ENCODE measurements at regions not wholly inside any gene's neighbourhood (a gene's known extent, or its start where the extent isn't known, plus 50 kb on each side); places are given as distances from the start of the nearest gene placed in this dataset.
A peak's percentile ranks its signal among the peaks of the same experiment; 100 is the strongest.

GRCh38 chr13:40439928-40440327 lies 226.5 kb downstream of the FOXO1 start:
- DNase-seq: no peak

DNA sequence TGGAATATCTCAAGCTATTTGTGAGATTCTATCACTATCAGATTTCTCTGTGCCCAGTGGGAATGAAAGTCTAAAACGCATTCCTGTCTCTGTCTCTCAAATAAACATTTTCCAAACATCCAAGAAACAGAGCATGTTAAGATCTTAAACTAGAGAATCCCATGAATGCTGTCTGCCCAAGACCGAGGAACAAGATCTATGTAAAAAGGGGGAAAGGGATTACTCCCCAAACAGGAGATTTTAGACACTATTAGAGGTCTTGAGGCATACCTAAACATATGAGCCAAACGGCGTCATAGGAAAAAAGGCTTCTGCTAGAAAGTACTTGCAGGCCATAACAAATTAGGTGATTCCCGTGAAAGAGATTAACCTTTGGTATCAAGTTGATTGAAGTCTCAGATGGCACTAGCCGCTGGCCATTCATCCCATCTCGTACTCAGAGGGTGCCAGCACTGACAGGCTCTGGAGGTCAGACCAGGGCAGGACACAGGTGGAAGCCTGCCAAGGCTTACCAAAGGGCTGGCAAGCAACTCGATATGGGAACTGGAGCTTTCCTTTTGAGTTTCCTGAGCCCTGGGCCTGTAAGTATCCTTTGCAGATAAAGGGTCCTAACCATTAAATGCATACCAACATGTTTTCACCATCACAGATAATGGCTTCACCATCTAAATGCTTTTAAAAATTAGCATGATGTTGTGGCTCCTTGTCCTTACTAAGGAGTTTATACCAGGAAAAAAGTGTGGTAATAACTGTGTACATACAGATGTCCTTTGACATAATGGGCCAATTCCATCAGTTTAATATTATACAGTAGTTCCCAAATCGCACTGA lies 225.2 kb downstream of the FOXO1 start:
- no peak for DNase-seq

DNA sequence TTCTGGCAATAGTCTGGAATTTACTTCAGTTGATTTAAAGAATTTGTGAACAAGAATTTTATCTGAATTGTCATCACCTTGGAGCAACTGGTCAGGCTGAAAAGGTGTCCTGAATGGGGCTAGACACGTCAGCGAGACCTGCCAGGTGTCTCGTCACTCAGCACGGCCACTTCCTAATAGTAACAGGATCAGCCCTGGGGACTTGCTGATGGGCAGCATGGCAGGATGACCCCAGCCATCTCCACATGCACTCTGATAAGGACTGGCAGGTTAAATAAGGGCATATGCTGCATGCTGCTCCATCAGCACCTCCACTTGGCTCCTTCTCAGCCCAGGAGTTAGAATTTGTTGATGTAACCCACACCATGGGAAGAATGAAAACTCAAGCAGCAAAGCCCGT lies 224.2 kb downstream of the FOXO1 start:
- no peak for DNase-seq

DNA sequence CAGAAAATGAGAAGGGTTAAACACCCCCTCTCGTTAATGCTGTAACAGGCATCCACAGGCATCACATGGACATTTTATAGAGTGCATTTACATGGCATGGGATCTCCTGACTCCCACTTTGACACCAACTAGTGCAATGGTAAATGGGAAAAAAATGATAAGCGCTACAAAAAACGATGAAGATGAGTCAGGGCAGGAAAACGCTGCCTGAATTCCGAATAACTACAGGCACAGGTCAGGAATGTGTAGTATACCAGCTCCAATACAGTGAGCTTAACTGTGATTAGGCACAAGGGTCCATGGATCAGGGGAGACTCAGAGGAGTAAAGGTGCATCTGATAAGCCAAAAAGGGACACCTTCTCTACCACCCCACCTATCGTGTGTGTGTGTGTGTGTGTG lies 223.6 kb downstream of the FOXO1 start:
- DNase-seq: no peak

- DNase-seq: no peak
Observed at GRCh38 chr13:40444241-40444640, 222.2 kb downstream of the FOXO1 start.

- peak in 1 of 2 experiments; percentile 10 for DNase-seq
Observed at GRCh38 chr13:40445557-40445990, 220.9 kb downstream of the FOXO1 start.

DNA sequence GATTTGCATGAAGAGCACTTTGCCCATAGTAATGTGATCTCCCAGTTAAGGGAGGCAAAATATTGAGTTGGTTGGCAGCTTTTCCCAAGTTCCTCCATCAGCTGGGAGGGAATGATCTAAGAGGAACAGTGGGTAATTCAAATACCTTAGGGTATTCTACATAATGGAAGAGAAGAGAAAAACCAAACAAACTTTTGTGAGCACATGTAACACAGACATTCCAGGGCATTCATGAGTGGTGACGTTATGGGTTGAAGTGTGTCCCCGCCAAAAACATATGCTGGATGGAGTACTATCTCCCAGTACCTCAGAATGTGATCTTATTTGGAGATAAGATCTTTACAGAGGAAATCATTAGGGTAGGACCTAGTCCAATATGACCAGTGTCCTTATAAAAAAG lies 220.1 kb downstream of the FOXO1 start:
- DNase-seq: no peak

DNA sequence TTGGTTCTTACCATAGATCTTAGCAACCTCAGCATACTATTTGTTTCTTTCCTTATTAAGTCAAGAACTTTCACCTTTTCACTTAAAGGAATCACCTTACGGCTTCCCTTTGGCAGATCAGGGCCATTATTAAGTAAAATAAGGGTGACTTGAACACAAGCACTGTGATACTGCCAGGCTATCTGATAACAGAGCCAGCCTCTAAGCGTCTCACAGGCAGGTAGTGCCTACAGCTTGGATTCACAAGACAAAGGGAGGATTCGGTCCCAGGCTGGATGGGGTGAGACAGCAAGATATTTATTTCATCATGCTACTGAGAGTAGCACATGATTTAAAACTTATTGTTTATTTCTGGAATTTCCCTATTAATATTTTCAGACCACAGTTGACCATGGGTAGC lies 218.6 kb downstream of the FOXO1 start:
- no peak for DNase-seq

DNA sequence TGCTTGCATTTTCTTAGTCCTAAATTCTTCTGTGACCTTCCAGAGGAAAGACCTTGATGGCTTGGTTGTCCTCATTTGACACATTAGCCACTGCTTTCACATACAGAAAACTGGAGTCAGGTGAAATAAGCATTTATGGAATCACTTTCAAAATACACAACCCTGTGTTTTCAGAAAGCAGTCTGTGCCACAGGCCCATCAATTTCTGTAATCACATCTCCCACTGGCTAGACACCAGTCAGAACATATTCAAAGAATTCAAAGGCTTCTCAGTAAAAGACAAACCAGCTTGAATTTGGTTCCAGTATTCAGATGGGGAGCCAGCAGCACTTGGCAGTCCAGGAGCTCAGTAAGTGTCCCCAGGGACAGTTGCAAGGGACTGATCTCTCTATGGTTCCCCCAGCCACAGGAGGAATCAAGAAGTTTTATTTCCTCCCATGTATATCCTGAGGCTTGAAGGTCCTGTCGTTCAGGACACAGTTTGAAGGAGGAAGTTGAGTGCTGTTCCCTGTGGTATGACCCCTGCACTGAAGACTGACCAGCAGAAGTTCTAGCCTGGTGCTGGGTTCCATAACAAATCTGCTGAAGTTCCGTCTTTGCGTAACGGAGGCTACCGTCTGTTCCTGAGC lies 214.3 kb downstream of the FOXO1 start:
- DNase-seq: no peak

DNA sequence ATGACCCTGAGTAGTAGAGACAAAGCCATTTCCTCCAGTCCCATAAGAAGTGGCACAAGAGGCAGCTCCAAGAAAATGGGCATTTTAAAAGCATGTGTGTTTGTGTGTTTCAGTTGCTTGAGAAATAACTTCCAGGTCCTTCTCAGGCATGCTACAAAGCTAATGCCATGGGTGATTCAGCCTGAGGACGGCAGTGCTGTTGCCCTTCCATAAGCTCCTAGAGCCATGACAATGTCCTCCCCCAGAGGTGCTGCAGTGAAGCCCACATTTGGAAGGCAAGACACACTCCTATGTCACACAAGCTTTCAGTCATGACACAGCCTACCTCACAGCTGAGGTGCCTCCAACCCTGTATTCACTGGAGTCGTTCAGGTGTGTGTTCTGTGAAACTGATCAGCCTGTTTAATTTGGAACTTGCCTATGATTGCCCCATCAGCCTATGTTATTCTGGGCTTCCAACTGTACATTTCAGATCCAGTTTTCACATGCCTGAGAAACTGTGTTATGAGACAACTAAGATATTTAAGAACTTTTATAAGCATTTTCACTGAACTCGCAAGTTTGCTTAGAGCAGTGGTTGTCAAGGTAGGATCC lies 213.6 kb downstream of the FOXO1 start:
- no peak for DNase-seq

DNA sequence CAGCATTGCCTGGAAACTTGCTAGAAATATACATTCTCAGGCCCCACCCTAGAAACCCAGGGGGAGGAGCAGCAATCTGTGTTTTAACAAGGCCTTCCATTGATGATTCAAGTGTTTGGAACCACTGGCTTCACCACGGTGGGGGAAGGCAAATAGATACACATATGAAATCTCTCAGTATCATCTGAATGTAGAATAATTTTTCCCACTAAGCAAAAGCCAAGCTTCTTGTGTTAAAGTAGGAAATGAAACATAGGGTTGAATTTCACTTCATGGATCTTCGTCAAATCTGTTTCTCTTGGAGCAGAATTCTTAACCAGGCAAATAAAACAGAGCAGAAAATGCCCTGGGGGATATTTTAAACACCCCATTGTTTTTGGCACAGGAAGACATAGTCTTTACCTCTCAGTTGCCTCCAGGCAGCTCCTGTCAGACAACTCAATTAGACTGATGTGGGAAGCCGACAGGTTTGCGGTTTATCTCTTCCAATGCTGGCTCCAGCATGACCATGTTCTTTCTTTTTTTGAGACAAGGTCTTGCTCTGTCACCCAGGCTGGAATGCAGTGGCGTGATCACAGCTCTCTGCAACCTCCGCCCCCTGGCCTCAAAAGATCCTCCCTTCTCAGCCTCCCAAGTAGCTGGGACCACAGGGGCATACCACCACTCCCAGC lies 213.0 kb downstream of the FOXO1 start:
- DNase-seq: no peak

GRCh38 chr13:40456397-40456953 lies 210.0 kb downstream of the FOXO1 start:
- DNase-seq: no peak

DNA sequence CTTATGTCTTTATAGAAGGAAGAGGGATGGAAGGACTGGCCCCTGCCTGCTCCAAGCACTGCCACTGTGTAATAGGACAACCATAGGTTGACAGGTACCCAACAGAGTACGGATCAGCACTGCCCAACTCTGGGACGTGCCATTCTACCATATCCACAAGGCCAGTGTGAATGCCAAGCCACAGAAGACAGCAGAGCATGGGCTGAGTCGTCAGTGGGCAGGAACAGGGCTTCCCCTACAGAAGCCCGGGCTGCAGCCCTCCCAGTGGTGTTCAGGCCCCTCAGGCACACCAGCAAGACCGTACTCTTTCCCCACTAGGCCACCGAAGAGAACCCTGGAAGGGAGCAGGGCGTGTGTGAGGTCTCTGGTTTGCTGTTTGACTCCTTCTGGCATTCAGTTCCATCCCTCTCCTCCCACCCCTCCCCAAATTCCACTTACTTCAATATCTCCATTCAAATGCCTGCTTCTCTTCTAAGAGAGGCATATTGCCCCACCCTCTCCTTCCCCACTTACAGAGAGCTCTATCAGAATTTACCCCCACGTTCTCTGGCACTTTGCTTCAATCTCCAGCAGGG lies 209.4 kb downstream of the FOXO1 start:
- DNase-seq: no peak

DNA sequence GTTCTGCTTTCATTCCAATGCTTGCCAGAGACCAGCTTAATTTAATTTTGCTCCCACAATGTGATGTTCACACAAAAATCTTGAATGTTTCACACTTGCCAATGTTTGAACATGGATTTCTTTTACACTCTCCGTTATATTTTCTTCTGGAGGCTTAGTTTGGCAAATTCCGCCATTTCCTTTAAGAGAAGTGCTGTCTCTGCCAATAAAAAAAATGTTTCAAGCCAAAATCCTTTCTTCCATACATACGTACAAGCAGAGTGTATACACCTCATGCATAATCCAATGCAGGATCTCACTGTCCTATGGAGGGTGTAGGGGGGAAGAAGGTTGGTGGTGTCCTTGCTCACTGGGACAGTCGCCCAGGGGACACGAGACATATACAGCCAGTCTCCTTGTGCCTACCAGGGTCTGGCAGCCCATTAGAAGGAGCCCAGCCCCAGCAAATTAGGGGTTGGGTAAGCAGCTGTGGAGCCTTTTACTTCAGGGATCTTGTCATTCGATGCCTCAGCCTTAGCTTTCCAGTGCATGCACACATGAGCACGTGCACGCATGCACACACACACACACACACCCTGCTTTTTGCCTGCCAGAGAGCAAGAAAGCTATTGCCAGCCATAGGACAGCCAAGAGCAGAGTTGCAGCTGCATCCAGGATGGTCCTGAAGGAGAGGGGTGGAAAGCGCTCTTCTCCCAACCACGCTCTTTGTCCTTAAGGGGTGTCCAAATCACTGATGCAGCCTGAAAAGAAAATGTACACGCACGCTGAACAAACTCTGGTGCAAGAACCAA lies 208.3 kb downstream of the FOXO1 start:
- DNase-seq: no peak

- no peak for DNase-seq
Observed at GRCh38 chr13:40458720-40458990, 207.8 kb downstream of the FOXO1 start.

DNA sequence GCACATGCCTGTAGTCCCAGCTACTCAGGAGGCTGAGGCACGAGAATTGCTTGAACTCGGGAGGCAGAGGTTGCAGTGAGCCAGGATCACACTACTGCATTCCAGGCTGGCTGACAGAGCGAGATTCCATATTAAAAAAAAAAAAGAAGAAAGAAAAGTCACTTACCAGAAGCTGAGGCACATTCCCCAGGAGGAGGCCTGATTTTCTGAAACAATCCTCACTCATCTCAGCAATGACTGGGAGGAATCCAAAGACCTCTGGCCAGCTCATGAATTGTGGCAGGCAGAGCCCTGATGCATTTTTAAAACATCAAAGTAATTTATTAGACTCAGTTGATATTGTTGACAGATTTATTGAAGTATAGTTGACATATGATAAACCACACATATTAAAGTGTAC lies 206.3 kb downstream of the FOXO1 start:
- no peak for DNase-seq

DNA sequence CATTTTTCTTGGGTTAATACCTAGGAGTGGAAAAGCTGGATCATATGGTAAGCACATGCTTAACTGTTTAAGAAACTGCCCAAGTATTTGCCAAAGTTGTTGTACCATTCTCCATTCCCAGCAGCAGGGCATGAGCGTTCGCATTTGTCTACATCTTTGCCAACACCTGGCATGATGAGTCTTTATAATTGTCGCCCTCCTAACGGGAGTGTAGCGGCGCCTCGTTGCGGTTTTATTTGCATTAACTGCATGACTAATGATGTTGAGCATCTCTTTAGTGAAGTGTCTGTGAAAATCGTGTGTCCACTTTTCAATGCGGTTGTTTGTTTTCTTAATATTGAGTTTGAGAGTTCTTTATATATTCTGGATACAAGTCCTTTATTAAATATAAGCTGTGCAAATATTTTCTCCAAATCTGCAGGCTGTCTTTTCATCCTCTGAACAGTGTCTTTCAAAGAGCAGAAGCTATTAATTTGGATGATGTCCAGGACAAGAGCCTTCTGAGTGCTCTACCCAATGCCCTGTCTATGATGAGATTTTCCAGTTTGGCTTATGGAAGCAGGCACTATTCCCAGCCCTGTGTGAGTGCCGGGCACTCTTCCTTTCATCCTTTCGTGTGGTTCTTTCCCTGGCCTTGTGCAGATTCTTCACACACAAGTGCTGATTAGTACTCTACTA lies 202.0 kb downstream of the FOXO1 start:
- no peak for DNase-seq

DNA sequence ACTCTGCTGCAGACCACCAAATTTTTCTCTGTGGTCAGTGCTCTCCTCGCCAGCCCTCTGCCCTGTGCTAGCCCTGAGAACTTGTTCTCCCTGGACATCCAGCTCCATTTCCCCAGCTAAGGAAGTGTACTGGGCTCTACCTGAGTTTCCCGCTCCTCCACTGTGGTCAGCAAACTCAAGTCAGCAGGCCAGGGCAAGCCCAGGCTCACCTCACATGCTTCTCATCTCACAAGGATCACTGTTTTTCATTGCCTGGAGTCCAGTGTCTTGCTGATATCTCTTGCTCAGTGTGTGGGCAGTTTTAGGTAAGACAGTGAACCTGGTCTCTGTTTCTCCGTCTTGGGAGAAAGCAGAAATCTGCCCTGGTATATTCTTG lies 201.4 kb downstream of the FOXO1 start:
- no peak for DNase-seq

GRCh38 chr13:40466272-40466671 lies 200.2 kb downstream of the FOXO1 start:
- DNase-seq: no peak

DNA sequence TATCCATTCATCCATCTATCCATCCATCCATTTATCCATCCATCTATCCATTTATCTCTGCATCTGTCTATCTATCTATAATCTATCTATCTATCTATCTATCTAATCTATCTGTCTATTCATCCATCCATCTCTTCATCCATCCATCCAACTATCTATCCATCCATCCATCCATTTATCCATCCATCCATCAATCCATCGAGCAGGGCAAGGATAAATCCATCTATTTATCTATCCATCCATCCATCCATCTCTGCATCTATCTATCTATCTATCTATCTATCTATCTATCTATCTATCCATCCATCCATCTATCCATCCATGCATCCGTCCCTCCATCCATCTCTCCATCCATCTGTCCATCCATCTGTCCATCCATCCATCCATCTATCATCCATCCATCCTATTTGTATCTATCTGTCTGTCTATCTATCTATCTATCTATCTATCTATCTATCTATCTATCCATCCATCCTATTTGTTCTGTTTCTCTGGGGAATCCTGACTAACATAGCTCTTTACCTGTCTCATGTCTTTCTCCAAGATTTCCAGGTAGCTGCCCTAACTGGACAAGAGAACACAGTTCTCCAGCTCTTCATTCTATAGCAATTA lies 198.1 kb downstream of the FOXO1 start:
- no peak for DNase-seq

GRCh38 chr13:40469581-40470310 lies 196.7 kb downstream of the FOXO1 start:
- no peak for DNase-seq
